K562 (cell line): ENCODE measurements at regions not wholly inside any gene's neighbourhood (a gene's known extent, or its start where the extent isn't known, plus 50 kb on each side); places are given as distances from the start of the nearest gene placed in this dataset.

Source experiments
- ATAC-seq: fragments of 200-7000 bp; cut with Tn5 transposase; 3 replicates; pipeline ENCODE4 v1.9.1; 2020; ENCODE audit warnings: moderate library complexity
- BruUV-seq: library from RNA; stranded (reverse); fragments of 400-500 nt; replicated peaks from 2 replicates; lab custom pipeline; 2021; lab: Mats Ljungman, UMichigan
- CTCF ChIA-PET: fragments of 300-600 bp; formaldehyde crosslinking; extraction: SDS; loops from one replicate; lab custom pipeline; 2021; ENCODE audit warnings: low intra/inter-chr PET ratio; lab: Yijun Ruan, JAX
- POLR2A ChIA-PET: fragments of 300-600, 350-650 bp; sonication (Branson Sonifier 250); formaldehyde crosslinking; extraction: SDS; loops from one replicate; lab custom pipeline; 2021; ENCODE audit warnings: antibody characterized with exemption, inconsistent platforms; lab: Yijun Ruan, JAX
- DNase-seq, 4 experiments: peaks; one replicate each; pipeline versions ENCODE4 v3.0.0 to v3.0.0-alpha.2; 2011 to 2018; ENCODE audit warnings: low spot score in 3 of 4, mixed read lengths in 3 of 4; ENCODE audit errors: extremely low read depth in 1 of 4
- FAIRE-seq: peaks from 2 replicates; lab custom pipeline; 2011; peaks lifted over from hg19 to GRCh38; lab: Jason Lieb, UNC
- H2AFZ ChIP-seq: 2 replicates; pipeline ENCODE4 v1.6.0; 2011; ENCODE audit warnings: low read depth, low read length, control low read depth, inconsistent platforms
- H3K27ac ChIP-seq: fragments of 200-600 bp; 3 replicates; pipeline ENCODE4 v1.8.0; 2011; ENCODE audit warnings: low read depth, mild to moderate bottlenecking, control low read depth, inconsistent platforms, low read length, moderate library complexity, mixed read lengths; ENCODE audit errors: extremely low read depth
- H3K27me3 ChIP-seq, 2 experiments: fragments of 300-600 bp in 1 of 2; 2 replicates in 1 of 2; 3 replicates in 1 of 2; pipeline versions ENCODE4 v1.6.0 to v1.8.0; 2011; ENCODE audit warnings: inconsistent platforms in 2 of 2, low read length in 2 of 2, mild to moderate bottlenecking in 1 of 2, mixed read lengths in 1 of 2, moderate library complexity in 1 of 2; ENCODE audit not compliant: control insufficient read depth in 2 of 2, insufficient read depth in 2 of 2
- H3K36me3 ChIP-seq: fragments of 300-600 bp; 3 replicates; pipeline ENCODE4 v1.8.0; 2011; ENCODE audit warnings: mild to moderate bottlenecking, low read length, inconsistent platforms; ENCODE audit not compliant: control insufficient read depth, insufficient read depth
- H3K4me1 ChIP-seq, 2 experiments: fragments of 200-600 bp in 1 of 2; replicated peaks in 1 of 2; 2 replicates in 1 of 2; 3 replicates in 1 of 2; pipeline versions ENCODE4 v1.5.1 to v1.8.0; 2011; ENCODE audit warnings: inconsistent platforms in 2 of 2, low read length in 2 of 2, mild to moderate bottlenecking in 1 of 2, mixed read lengths in 1 of 2, moderate library complexity in 1 of 2; ENCODE audit not compliant: control insufficient read depth in 2 of 2, insufficient read depth in 2 of 2
- H3K4me2 ChIP-seq: 2 replicates; pipeline ENCODE4 v1.6.1; 2011; ENCODE audit warnings: low read length, control low read depth, inconsistent platforms, mixed read lengths; ENCODE audit not compliant: insufficient read depth
- H3K4me3 ChIP-seq: fragments of 200-600 bp; sonication (generic), shearing (Covaris generic); 2 replicates; pipeline ENCODE4 v1.5.1; 2016; ENCODE audit warnings: control low read depth, inconsistent platforms
- H3K79me2 ChIP-seq: fragments of 200-600 bp; 3 replicates; pipeline ENCODE4 v1.8.0; 2011; ENCODE audit warnings: low read length, inconsistent platforms; ENCODE audit not compliant: control insufficient read depth, insufficient read depth
- H3K9ac ChIP-seq, 2 experiments: 2 replicates each; pipeline versions ENCODE4 v1.6.0 to v1.6.1; 2011; ENCODE audit warnings: low read depth in 2 of 2, low read length in 2 of 2, control low read depth in 1 of 2, inconsistent platforms in 1 of 2, mild to moderate bottlenecking in 1 of 2, mixed read lengths in 1 of 2; ENCODE audit not compliant: insufficient read depth in 1 of 2
- H3K9me1 ChIP-seq: one replicate; pipeline ENCODE4 v1.6.0; 2011; ENCODE audit warnings: inconsistent platforms, mild to moderate bottlenecking, low read length, moderate library complexity; ENCODE audit not compliant: control insufficient read depth, insufficient read depth
- H3K9me3 ChIP-seq: replicated peaks from 2 replicates; pipeline ENCODE4 v1.5.1; 2011; ENCODE audit warnings: low read depth, low read length, inconsistent platforms; ENCODE audit not compliant: control insufficient read depth, insufficient read depth
- H4K20me1 ChIP-seq: replicated peaks from 2 replicates; pipeline ENCODE4 v1.6.1; 2011; ENCODE audit warnings: low read length, inconsistent platforms, mixed read lengths; ENCODE audit not compliant: control insufficient read depth, insufficient read depth
- NCOA1 ChIP-seq: fragments of 450-650 bp; IDR thresholded peaks from 2 replicates; pipeline ENCODE4 v1.6.1; 2016; ENCODE audit warnings: low read depth
- NR3C1 ChIP-seq: sonication (generic); formaldehyde crosslinking; IDR thresholded peaks from 2 replicates; pipeline ENCODE4 v1.8.1; 2022; ENCODE audit warnings: missing genetic modification reagents
- PCBP2 ChIP-seq: fragments of 200-400 bp; formaldehyde crosslinking; IDR thresholded peaks from 2 replicates; pipeline ENCODE4 v1.6.1; 2018; ENCODE audit warnings: low read length, low read depth, mild to moderate bottlenecking, moderate library complexity; ENCODE audit not compliant: poor library complexity, severe bottlenecking
- POLR2G ChIP-seq: fragments of 200-400 bp; formaldehyde crosslinking; IDR thresholded peaks from 2 replicates; pipeline ENCODE4 v1.6.1; 2017; ENCODE audit warnings: low read depth, mild to moderate bottlenecking, antibody characterized with exemption, low read length, moderate library complexity
- PTTG1 ChIP-seq: fragments of 450-650 bp; IDR thresholded peaks from 2 replicates; pipeline ENCODE4 v1.6.1; 2016; ENCODE audit warnings: low read depth, mild to moderate bottlenecking, missing genetic modification characterization, missing compliant biosample characterization
- SAP30 ChIP-seq: fragments of 200-600 bp; sonication (generic); IDR thresholded peaks from 2 replicates; pipeline ENCODE4 v1.6.1; 2012; ENCODE audit warnings: borderline replicate concordance, low read depth, mild to moderate bottlenecking, moderate library complexity, low read length, control low read depth, inconsistent platforms; ENCODE audit not compliant: insufficient read depth, poor library complexity, severe bottlenecking
- SMAD4 ChIP-seq: fragments of 250-450 bp; sonication (Bioruptor Pico); conservative IDR thresholded peaks from 2 replicates; pipeline ENCODE4 v1.8.0; 2021; ENCODE audit warnings: inconsistent platforms, mild to moderate bottlenecking, moderate library complexity
- ZEB2 ChIP-seq: fragments of 450-650 bp; IDR thresholded peaks from 2 replicates; pipeline ENCODE4 v1.6.1; 2016
- ZMIZ1 ChIP-seq, 2 experiments: fragments of 150-350 bp in 1 of 2; IDR thresholded peaks; 2 replicates each; pipeline ENCODE4 v1.6.1; 2012 to 2016; ENCODE audit warnings: low read depth in 2 of 2, low read length in 2 of 2, mild to moderate bottlenecking in 1 of 2, moderate library complexity in 1 of 2
- ZNF780A ChIP-seq: fragments of 250-450 bp; sonication (Bioruptor Pico); IDR thresholded peaks from 2 replicates; pipeline ENCODE4 v1.5.0; 2021; ENCODE audit warnings: mild to moderate bottlenecking
- in situ Hi-C: fragments of 300-500 bp; cut with MboI; formaldehyde crosslinking; loops from 4 replicates; pipeline ENCODE4 v1.15.0; 2018; ENCODE audit warnings: inconsistent platforms, mixed read lengths
- intact Hi-C: fragments of 100-400 bp; cut with micrococcal nuclease; formaldehyde crosslinking; loops from 2 replicates; pipeline ENCODE4 v1.14.2; 2022
- TF ChIP-seq, protein P1 (sequence below): fragments of 450-650 bp; IDR thresholded peaks from 2 replicates; pipeline ENCODE4 v1.6.1; 2016; ENCODE audit warnings: low read depth, mild to moderate bottlenecking, moderate library complexity

GRCh38 chr4:100806988-100807387 lies 289.2 kb upstream of the EMCN start:
- CTCF ChIA-PET: no interaction called here
- no peaks in the 10 kb centered on the region for H3K27me3 ChIP-seq
- no peak overlapping the region for H3K4me3 ChIP-seq
- in situ Hi-C loops: no loop called here
- H3K4me1 ChIP-seq: no peaks in the 10 kb centered on the region
- H2AFZ ChIP-seq: no peak overlapping the region
- FAIRE-seq: no peak
- no peaks in the 10 kb centered on the region; the same call in 1 of the 2 replicates for H3K9me3 ChIP-seq
- H3K9me1 ChIP-seq: no peaks in the 10 kb centered on the region
- no peaks in the 10 kb centered on the region for H3K36me3 ChIP-seq
- H3K27ac ChIP-seq: no peak overlapping the region
- BruUV-seq: no TSS peak
- intact Hi-C loops: no loop called here
- DNase-seq: no peak
- no peaks in the 10 kb centered on the region for H3K79me2 ChIP-seq
- H3K9ac ChIP-seq: no peak overlapping the region
- POLR2A ChIA-PET: no interaction called here
- TF ChIP-seq PCBP2: no peak
- no peak for TF ChIP-seq SMAD4
- no peak for TF ChIP-seq NCOA1
- TF ChIP-seq ZMIZ1 (IDR thresholded peaks at IDR 0.05; ENCODE audit: low read depth in 2 of 2, low read length in 2 of 2): no peak
- no peak for TF ChIP-seq NR3C1 (CRISPR knock-in tag)
- TF ChIP-seq SAP30: no peak
- TF ChIP-seq PTTG1 (tag): no peak
- no peak for TF ChIP-seq POLR2G
- TF ChIP-seq ZEB2: no peak
- no peak for TF ChIP-seq ZNF780A (CRISPR knock-in tag)
- TF ChIP-seq, protein P1, sequence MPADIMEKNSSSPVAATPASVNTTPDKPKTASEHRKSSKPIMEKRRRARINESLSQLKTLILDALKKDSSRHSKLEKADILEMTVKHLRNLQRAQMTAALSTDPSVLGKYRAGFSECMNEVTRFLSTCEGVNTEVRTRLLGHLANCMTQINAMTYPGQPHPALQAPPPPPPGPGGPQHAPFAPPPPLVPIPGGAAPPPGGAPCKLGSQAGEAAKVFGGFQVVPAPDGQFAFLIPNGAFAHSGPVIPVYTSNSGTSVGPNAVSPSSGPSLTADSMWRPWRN: no peak
- no peak overlapping the region for H3K4me2 ChIP-seq
- H4K20me1 ChIP-seq: no peaks in the 10 kb centered on the region
- no peak for ATAC-seq
